ENCODE measurements at regions not wholly inside any gene's neighbourhood (a gene's known extent, or its start where the extent isn't known, plus 50 kb on each side); places are given as distances from the start of the nearest gene placed in this dataset.

DNA sequence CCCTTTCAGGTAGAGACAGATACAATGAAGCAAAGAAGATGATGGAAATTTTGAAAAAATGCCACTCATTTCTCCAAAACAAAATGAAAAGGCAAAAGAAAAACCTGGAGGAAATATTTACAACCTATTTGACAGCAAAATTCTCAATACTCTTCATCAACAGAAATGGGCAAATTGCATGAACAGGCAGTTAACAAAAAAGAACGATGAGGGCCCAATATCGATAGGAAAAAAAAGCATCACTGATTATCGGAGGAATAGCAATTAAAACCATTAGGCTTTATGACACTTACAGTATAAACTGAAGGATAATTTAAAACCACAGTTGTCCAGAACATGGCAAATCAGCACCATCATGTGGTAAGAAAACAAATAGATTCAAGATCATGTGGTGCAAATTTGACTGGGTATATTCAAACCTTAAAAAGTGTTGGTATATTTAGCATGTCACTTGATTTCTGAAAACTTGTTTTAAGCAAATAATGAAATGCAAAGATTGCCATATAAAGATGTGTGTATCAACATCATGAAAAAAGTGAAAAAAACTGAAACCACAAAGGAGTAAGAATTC is 222.9 kb downstream of the BRD1 start:
- DNase-seq (ENCODE audit: low read depth), result no peak

GRCh38 chr22:49603016-49603415 is 224.7 kb downstream of the BRD1 start:
- DNase-seq (ENCODE audit: low read depth), result no peak

DNA sequence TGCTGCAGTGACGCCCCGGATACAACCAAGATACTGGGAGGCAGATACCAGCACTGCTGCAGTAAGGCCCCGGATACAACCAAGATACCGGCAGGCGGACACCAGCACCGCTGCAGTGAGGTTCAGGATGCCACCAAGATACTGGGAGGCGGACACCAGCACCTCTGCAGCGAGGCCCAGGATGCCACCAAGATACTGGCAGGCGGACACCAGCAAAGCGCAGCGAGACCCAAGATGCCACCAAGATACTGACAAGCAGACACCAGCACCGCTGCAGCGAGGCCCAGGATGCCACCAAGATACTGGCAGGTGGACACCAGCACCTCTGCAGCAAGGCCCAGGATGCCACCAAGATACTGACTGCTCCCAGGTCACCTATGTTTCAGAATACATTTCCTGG is 225.2 kb downstream of the BRD1 start:
- no peak for DNase-seq (ENCODE audit: low read depth)

DNA sequence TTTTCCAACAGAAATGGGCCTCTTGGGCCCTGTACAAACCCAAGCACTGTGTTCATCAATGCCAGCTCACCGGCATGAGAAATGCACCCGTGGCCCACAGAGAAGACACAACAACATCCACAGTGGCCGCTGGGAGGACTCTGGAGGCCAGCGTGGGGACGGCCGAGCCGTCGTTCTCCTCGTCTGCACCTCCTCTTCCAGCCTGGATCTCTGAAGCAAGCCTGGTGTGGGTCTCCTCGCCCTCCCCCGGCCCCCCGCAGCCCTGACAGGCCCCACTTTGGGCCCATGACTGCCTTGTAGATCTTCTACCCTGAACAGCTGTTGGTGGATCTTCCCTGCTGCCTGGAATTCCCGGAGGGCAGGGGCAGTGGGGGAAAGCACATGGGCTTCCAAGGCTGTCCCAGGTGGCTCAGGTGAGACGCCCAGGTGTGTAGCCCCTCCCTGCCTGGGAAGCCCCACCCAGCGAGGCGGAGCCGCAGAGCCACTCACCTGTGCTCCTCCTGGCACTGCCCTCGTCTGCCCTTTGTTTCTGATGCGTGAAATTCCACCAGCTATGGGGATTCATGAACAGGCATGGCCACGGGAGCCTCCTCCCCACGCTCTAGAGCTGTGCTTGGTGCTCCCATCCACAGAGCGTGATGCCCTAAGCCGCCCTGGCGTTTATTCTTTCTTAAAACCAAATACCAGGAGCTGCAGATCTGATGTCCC is 225.9 kb downstream of the BRD1 start:
- no peak for DNase-seq (ENCODE audit: low read depth)

GRCh38 chr22:49600891-49601431 is 226.7 kb downstream of the BRD1 start:
- DNase-seq (ENCODE audit: low read depth), result no peak

DNA sequence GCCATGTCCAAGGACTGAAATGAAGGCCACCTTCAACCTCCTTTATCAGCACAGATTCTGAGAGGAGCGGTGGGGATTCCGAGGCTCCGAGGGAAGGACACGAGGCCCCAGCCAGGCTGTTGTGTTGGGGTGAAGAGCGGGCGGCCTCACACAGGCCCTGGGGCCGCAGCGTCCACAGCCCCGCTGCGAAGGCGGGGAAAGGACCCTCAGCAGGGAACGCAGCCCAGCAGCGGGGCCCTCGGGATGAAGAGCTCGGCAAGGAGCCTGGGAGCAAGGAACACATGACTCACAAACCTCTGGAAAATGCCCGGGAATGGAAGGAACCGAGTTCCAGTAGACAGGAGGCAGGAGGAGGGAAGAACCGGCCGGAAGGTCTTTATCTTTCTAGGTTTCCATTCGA is 227.2 kb downstream of the BRD1 start:
- DNase-seq (ENCODE audit: low read depth), result no peak

GRCh38 chr22:49599691-49600455 is 227.8 kb downstream of the BRD1 start:
- DNase-seq (ENCODE audit: low read depth), result no peak

- DNase-seq (ENCODE audit: low read depth), result no peak
Measured at GRCh38 chr22:49599039-49599438, 228.6 kb downstream of the BRD1 start.

DNA sequence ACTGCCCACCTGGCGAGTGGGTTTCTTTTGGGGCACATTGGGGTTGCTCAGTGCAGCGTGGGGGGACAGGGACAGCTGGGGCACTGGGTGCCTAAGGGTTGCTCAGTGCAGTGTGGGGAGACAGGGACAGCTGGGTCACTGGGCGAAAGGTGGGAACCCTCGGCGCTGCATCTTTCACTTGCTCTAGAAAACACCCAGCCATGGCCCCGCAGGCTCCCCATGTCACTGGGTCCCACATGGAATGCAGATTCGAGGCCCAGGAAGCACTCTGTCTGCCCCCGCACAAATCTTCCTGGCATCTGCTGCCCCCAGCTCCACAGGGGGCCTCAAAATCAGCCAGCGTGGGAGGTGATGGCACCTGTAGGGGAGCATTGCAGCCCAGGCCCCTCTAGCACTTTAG is 229.3 kb downstream of the BRD1 start:
- no peak for DNase-seq (ENCODE audit: low read depth)

GRCh38 chr22:49597428-49598039 is 230.1 kb downstream of the BRD1 start:
- no peak for DNase-seq (ENCODE audit: low read depth)

DNA sequence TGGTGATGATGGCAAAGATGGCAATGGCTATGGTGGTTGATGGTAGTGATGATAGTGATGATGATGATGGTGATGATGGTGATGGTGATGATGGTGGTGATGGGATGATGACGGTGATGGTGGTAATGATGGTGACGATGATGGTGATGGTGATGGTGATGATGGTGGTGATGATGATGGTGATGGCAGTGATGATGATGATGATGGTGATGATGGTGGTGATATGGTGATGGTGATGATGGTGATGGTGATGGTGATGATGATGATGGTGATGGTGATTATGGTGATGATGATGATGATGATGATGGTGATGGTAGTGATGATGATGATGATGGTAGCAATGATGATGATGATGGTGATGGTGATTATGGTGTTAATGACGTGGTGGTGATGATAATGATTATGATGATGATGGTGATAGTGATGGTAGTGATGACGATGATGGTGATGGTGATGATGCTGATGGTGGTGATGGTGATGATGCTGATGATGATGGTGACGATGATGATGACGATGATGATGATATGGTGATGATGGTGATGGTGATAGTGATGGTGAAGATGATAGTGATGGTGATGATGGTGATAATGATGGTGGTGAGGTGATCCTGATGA is 232.1 kb downstream of the BRD1 start:
- DNase-seq (ENCODE audit: low read depth), result no peak

DNA sequence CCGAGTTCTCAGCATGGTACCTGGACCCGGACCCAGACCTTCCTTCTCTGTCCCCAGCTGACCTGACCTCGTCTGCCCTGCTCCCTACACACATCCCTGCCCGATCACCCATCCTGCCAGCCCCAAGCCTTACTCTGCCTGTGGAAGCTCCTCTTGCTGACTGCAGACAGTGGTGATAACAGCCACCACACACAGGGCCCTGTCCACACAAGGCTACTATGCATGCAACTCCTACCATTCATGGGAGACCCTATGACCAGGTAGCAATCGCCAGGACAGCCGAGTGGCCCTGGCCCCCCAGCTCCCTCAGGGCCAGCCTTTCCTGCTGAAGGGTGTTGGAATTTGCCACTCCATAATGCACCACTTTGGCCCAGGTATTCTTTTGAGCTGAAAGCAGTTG is 233.6 kb downstream of the BRD1 start:
- DNase-seq (ENCODE audit: low read depth), result no peak

DNA sequence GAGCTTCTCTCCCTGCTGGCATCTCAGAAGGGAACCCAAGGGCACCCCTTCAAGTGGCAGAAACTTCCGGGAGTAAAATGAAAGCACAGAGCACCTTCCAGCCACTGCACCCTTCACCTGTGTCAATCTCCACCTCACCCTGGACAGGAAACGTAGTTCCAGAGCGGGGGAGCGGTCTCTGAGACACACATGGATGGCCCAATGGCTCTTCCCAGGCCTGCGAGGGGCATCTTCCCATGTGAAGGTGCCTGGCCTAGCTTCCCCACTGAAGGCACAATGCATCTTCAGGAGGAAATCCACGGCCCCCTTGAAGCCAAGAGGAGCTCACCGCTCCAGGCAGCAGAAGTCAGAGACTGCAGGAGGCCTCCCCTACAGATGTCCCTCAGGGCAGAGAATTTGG is 234.2 kb downstream of the BRD1 start:
- no peak for DNase-seq (ENCODE audit: low read depth)

GRCh38 chr22:49592780-49593501 is 234.7 kb downstream of the BRD1 start:
- DNase-seq (ENCODE audit: low read depth), result no peak

DNA sequence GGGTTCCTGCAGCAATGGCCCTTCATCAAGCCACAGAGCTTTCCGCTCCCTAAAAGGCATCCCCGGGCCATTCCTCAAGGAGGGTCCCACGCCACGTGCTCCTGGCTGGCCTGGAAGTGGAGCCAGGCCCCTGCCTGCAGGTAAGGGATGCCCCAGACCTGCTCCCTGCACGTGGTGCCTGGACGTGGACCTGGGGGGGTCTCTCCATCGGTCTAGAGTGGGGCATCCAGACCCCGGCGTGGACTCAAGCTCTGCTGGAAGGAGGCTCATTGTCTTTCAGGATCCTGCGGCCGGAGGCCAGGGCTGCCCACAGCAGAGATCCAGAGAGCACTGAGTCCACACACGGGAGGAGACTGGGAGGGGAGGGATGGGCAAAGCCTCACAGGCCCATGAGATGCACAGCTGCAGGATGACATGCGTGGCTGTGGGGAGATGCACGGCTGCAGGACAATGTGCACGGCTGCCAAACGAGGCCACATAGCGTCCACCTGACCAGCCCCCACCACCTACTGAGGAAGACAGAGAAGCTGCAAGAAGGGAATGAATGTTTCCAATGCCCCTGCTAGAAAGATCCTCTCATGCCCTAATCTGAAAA is 236.7 kb downstream of the BRD1 start:
- no peak for DNase-seq (ENCODE audit: low read depth)

DNA sequence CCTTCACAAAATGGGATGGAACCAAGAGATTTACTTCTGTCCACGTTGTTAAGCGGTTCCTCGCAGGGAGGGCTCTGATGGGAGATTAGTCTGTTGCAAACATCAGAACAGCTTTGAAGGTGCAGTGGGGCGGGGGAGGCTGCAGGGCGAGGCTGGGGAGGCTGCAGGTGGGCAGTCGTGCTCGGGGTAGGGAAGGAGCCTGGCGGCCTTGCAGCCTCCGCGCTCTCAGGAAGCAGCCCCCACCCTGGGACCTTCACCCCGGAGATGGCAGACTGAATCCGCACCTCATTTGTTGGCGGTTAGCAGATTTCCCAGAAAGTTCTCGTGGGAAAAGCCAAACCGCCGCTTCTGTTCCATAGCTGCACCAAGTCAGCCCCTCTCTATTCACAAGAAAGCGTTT is 237.3 kb downstream of the BRD1 start:
- DNase-seq (ENCODE audit: low read depth), result no peak

- no peak for DNase-seq (ENCODE audit: low read depth)
Measured at GRCh38 chr22:49589811-49590210, 237.9 kb downstream of the BRD1 start.

DNA sequence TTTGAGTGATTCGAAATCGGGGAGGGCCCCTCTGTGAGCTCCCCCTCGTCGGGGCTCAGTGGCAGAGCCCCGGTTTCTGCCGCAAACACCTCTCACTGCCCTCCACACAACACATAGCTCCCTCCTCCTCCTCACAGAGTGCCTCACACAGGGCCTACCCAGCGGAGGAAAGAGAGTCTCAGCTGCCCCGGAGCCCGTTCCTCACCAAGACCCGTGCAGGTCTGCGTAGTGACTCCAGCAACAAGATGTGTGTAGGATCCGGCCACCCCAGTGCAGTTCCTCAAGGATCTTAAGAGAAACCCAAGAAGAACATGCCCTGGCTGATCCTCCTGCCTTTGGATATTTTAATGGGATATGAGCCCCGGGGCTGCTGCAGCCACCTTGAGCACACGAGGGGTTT is 238.4 kb downstream of the BRD1 start:
- DNase-seq (ENCODE audit: low read depth), result no peak

DNA sequence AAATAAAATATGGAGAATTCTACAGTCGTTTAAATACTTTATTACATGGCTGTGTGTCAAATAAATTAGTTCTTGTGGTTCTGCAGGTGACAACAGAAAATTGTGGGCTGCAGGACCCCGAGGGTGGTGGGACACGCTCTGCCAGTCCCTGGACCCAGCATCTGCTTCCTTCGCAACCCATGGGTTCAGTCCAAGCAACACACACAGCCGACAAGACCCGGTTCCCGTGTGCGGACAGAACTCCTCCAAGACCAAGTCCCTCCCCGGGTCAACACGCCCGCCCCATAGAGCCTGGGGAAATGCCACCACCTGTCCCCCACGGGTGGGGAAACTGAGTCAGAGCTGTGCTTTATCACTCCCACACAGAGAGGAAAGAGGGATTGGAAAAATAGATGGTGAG is 238.9 kb downstream of the BRD1 start:
- no peak for DNase-seq (ENCODE audit: low read depth)

DNA sequence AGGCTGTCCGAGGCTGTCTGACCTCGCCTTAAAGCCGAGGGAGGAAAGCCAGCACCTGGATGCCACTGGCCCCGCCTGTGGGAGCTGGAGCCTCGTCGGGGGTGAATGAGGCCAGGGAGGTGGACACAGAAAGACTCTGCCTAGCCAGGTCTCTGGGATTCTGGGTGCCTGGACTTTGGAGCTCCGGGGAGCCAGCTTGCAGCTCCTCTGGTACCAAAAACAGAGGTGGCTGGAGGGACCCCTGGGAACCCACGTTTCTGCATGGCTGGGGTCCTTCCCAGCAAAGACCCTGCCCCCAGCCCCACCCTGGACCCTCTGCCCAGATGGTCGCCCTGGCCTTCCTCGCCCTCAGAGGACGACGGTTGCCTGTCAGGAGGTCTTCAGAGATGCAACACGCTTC is 239.7 kb downstream of the BRD1 start:
- no peak for DNase-seq (ENCODE audit: low read depth)

DNA sequence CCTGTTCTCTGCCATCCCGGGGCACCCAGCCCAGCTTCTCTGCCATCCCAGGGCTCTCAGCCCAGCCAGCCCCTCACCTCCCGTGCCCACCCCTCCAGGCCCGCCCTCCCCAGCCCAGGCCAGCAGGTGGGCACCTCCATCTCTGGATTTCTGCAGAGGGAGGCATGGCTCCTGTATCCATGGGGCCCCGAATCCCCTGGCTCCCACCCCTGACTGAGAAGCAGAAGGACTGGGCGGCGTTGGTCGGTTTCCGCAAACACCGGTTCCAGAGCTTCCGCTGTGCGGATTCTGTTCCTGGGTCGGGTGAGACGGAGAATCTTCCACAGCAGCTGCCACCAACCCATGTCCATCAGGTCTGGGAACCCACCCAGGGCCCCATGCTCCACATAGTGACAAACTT is 240.3 kb downstream of the BRD1 start:
- no peak for DNase-seq (ENCODE audit: low read depth)
